HG02884 (cell line): ENCODE measurements at regions not wholly inside any gene's neighbourhood (a gene's known extent, or its start where the extent isn't known, plus 50 kb on each side); places are given as distances from the start of the nearest gene placed in this dataset.
"Not testable (repeated sequence)": the region's sequence is repeated elsewhere in the genome, so short reads cannot be mapped to it uniquely, and the experiment has no call there.

Source experiments
- ATAC-seq: cut with Tn5 transposase; IDR thresholded peaks from one replicate; pipeline ENCODE4 v1.9.1; 2021; ENCODE audit warnings: mild to moderate bottlenecking, moderate library complexity; ENCODE audit not compliant: unreplicated experiment

DNA sequence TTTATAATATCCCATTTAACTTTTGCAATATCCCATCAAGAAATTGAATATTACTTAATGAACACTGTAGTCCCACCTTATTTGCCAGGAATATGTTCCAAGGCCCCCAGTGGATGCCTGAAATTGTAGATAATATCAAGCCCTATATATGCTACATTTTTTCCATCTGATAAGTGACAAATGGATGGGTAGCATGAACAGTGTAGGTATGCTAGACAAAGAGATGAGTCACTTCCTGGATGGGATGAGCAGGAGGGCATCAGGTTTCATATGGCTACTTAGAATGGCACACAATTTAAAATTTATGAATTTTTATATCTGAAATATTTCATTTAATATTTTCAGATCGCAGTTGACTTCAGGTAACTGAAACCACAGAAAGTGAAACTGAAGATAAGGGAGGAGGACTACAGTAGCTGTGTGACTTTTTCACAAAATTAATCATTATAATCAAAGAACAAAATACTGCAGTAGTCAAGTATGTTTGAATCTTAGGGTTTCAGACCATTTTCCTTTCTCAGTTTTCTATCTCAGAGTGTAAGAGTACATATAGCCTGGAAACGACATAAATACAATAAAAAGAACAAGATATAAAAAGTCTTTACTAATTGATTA is 636.4 kb upstream of the ARRDC3 start:
- no peak for ATAC-seq

DNA sequence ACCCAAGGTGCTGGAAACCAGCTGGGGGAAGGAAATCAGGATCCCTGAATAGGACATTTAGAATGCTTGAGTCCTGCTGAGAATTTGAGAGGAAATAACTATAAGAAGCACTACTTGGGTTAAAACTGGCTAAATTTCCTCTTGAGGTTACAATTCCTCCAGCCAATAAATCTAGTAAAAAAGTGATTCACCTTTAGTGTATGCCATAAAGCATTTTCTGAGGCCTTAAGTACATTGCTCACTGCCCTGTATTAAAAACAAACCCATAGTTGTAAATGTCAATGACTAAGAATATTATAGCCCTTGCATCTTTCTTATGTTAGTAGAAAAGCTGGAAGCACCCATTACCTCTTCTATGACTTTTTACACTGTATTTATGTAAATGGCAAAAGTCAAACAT is 634.7 kb upstream of the ARRDC3 start:
- ATAC-seq = no peak

DNA sequence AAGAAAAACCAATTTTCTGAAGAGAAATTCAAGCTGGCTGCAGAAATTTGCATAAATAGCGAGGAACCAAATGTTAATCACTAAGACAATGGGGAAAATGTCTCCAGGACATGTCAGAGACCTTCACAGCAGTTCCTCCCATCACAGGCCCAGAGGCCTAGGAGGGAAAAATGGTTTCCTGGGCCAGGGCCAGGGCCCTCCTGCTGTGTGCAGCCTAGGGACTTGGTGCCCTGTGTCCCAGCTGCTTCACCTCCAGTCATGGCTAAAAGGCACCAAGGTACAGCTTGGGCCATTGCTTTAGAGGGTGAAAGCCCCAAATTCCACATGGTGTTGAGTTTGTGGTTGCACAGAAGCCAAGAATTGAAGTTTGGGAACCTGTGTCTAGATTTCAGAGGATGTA is 628.7 kb upstream of the ARRDC3 start:
- ATAC-seq = not testable (repeated sequence)

DNA sequence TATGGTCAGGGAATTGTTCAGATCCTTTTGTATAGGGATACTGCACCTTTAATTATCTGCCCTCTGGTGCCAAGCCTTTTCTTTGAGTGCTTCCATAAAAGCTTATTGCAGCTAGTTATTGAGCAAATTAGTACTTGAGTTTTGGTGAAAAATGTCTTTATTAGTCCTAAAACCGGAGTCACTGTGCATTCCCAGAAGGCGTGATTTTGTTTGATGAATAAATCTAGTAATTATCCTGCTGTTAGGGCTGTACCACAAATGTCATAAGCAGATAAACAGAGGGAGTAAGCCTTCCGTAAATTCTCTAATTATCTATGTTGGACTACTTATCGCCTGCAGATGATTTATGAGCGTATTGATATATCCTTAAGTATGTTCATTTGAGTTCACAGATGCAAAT is 620.7 kb upstream of the ARRDC3 start:
- ATAC-seq = no peak

DNA sequence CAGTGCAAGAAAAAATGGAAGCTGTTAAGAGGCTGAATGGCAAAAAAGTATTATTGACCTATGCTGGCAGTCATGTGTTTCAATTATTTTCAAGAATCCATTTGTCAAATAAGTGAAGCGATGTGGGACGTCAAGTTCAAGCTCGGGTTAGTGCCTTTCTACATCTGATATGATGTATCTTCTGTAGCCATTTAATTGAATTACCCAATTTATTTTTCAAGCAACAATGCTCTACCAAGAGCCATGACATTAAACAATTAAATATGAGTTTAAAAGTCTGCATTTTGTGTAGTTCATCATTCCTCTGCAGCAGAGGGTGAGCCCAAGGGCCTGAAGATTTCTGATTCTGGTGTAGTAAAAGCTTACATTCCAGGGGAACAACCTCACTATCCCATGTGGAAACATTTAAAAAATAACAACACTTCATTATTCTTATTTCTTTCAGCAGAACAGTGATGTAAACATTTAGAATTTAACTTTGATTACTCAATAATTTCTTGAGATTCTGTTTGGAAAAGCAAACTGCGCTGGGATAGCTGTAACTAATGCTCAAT is 619.7 kb upstream of the ARRDC3 start:
- ATAC-seq = no peak

DNA sequence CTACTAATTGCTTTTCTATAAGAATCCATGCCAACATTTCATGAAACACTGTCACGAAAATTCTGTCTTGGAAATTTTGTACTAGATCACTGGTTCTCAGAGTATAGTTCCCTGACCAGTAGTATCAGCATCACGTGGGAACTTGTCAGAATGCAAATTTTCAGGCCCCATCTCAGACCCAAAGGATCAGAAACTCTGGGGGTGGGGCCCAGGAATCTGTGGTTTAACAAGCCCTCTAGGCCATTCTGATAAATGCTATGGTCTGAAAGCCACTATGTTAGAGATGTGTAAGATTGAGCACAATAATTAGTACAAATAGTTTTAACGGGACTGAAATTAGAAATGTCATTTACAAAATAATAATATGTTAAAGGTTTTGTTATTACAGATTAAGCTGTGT is 615.7 kb upstream of the ARRDC3 start:
- no peak for ATAC-seq

DNA sequence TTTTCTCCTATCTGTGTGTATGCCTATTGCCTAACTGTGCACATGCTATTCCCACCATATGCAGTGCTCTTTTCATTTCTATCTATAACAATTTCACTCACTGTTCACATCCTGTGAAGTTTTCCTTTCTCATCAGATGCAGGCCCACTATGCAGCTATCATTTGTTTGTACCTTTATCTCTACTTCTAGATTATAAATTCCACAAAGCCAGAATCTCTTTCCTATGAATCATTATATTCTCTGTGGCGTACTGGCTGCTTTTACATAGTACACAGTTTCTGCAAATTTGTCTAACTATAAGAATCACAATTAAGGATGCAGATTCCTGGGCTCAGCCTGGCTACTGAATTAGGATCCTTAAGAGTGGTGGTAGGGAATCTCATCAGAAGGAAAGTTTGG is 600.8 kb upstream of the ARRDC3 start:
- ATAC-seq = no peak

DNA sequence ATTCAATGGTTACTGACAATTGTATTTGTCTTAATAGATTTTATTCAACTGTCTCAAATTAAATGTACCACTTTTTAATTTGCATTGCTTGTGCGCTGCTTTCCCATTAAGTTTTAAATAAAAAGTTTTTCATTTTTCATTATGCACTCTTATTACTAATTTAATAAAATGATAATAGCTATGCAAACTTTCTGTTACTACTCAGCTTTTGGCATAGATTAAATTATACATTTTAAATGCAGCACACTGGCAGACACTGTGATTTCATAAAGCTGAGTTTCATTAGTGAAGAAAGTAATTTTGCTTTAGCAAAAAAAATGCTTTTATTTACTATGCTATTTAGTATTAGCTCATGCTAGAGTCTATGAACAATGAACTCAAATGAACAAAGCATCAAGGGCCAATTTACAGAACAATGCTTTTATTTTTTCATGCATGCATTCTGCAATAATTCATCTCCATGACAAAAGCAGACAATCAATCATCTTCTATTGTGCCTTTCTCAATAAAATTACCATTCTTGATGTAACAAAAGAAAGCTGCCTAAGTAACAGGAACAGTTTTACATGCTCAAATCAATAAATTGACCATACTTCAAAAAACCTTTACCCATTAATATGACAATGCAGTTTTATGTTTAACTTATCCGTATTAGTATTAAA is 595.2 kb upstream of the ARRDC3 start:
- no peak for ATAC-seq

DNA sequence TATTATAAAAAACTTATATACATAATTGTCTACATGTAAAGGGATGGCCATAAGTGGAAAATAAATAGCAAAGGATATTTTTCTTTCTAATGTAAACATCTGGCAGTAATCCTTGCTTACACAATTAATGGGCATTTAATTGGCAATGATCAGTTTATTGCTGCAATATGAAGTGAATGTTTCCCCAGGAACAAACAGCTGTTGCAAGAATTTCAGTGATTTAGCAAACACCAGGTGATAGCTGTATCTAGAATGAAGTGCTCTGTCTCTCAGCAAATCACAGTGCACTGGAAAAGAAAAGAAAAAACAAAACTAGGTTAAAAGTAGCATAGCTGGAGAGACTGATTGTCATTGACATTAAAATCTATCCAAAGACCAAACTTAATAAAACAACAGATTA is 594.5 kb upstream of the ARRDC3 start:
- ATAC-seq = no peak

DNA sequence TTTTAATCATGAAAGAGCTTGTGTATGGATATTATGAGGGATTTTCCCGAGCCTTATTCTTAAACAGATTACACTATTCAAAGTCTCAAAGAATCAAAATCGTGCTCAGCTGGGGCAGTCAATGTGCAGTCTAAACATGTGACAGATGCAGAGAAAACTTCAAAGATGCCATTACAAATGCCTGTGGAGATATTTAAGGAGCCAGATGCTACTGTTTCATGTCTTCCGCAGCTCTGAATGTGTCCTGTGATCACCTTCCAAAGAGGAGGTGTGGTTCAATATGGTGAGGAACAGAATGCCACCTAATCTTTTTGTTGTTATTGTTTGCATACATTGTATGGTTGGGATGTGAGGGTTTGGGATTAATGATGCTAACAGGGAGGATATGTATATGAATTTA is 593.3 kb upstream of the ARRDC3 start:
- no peak for ATAC-seq

DNA sequence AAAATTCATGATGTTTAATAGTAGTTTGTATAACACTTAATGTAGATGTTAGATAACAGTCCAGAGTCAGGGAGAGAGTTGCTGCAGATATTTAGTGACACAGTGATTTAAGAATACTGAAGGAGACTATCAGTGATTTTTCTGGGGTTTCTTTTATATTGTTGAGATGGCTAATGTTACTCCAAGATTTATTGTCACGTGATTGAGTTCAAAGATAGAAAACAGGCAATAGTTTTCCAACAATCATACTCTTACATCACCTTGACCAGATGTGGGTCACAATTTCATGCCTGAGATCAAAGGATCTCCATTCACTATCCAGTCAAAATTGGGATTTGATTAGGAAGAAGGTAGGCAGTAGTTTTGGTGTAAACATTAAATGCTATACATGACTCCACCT is 580.0 kb upstream of the ARRDC3 start:
- no peak for ATAC-seq

DNA sequence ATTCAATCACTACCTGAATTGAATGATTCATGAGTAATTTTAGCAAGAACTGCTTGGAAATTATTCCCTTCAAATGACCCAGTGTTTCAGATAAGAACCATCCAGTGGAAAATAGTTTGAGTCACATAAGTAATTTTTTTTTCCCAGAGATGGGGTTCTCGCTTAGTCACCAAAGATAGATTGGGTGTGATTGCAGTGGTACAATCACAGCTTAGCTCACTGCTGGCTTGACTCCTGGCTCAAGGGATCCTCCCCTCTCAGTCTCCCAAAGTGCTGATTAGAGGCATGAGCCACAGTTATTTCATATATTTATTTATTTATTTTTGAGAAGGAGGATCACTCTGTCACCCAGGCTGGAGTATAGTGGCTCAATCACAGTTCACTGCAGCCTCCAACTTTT is 574.5 kb upstream of the ARRDC3 start:
- no peak for ATAC-seq

DNA sequence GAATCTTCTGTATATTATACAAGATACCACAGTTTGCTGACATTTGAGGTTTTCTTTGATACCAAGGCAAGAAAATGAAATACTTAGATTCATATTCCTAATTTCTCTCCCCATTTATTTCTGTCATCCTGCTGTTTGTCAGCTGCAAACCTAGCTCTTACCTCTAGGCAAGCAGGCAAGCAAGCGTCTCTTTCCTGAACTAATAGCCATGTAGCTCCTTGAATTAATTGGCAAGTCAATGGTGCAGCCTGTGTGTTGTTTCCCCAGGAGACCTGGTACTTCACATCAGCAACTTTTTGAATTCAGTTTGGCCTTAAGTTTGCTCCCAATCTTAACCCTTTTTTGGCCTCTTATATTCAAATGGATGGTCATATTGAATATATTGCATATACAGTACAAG is 573.6 kb upstream of the ARRDC3 start:
- no peak for ATAC-seq

DNA sequence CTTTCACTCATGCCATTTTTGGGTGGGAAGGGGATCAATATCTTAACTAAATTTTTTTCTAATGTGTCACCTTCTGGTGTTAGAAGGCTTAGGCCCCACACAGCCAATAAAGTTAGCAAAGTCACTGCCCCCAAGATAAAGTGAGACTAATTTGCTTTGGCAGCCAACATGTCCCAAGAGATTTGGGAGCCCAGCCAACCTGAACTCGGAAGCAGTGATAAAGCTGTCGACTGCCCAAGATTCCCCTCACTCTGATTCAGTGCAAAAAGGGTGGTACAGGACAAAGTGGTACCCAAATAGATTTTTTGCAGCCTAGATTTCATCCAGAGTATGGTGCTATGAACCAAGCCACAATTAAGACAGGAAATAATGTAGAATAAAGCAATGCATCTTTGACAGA is 572.5 kb upstream of the ARRDC3 start:
- ATAC-seq = no peak

DNA sequence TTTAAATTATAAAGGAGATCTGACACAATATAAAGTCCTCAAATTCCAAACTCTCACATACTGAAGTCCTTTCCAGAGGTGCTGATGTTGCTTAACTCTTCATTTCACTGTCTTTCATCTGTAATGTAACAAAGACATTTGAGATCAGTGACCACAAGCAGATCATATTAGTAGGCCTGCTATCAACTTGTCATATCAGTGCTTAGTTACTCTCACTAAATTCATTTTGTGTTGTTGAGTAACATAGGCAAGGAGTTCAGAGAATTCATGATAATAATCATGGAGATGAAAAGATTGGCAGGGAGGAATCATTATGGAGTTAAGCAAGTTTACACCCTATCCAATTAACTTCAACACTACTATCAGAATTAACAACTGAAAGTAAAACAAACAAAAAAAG is 571.0 kb upstream of the ARRDC3 start:
- ATAC-seq = no peak

DNA sequence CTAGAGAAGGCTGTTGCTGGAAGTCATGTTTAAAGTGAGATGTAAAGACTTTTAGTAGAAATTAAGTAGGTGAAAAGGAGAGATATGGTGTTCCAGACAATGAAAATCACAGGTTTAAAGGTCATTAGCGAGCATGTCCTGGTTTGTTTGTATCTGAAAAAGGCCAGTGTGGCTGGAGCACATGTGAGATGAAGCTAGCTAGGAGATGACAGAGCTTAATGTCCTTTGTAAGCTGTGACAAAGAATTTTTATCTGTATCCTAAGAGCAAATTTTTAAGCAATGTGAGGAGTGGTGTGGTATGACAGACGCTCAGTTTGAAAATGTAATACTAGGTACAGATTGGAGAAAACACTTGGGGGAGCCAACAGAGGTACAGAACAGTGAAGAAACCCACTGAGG is 567.2 kb upstream of the ARRDC3 start:
- no peak for ATAC-seq

DNA sequence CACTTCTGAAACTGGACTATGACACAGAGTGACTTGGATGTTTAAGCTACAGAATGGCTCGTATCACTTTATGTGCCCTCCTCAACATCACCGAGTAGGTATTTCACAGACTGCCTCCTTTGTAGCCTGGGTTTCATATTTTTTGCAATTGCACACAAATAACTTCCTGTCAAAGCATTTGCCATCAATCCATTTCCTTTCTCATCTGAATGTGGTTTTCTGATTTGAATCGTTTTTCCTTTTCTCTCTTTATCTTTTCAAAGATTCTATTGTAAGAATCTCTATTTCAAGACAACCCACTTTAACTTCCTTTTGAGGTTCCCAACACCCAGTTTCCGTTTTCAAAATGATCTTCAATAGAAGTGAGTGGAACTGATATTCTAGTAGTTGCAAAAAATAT is 563.8 kb upstream of the ARRDC3 start:
- ATAC-seq = no peak

DNA sequence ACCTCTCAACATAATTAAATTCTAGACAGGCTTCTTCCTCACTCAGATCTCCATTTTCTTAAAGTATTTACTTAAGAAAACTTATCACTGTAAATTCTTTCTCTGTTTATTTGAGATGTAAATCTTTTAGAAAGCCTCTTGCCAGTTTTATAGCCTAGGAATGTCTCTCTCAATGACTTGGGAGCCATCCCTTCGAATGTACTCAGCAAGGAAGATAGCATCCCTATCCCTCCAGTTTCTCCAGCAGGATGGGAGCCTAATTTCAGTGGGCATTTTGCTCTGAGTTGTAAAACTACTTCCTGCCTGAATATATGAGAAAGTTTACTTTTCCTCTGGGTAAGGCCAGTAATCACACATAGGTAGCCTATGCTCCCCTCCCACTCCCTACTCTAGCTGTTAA is 558.5 kb upstream of the ARRDC3 start:
- no peak for ATAC-seq

DNA sequence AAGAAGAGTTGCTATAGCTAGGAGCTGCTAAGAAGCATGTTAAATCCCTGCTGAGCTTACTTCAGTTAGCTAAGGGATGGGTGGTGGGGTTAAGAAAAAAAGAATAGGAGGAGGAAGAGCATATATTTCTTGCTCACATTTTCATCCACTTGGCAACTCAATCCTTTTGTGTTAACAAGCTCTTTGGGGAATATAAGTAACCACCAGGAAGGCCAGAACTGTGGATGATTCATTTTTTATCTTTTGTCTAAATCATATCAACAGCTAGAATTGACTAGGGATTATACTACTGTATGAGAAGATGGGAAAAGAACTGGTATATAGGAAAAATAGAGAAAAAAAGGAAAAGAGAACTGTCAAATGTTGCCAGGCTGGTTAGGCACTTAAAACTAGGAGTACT is 555.3 kb upstream of the ARRDC3 start:
- ATAC-seq = no peak

DNA sequence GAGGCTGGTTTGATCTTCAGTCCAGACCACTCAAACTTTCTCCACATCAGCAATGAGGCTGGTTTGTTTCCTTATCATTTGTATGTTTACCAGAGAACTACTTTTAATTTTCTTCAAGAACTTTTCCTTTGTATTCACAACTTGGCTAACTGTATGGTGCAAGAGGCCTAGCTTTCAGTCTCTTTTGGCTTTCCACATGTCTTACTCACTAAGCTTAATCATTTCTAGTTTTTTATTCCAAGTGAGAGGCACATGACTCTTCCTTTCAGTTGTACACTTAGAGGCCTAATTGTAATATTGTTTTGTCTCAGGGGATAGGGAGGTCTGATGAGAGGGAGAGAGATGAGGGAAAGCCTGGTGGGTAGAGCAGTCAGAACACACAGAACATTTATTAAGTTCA is 554.0 kb upstream of the ARRDC3 start:
- ATAC-seq = no peak

DNA sequence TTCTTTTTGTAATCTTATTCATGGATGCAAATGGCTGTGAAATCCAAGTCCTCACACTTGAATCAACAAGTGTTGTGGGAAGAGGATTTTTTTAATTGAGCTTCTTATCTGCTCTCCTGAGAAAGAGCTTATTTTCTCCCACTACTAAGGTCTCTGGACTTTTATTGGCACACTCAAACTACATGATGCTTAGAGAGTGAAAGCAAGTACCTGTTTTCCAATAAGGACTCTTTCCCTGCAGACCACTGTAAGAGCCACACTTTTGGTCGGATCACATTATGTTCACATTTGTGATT is 546.4 kb upstream of the ARRDC3 start:
- ATAC-seq = no peak

DNA sequence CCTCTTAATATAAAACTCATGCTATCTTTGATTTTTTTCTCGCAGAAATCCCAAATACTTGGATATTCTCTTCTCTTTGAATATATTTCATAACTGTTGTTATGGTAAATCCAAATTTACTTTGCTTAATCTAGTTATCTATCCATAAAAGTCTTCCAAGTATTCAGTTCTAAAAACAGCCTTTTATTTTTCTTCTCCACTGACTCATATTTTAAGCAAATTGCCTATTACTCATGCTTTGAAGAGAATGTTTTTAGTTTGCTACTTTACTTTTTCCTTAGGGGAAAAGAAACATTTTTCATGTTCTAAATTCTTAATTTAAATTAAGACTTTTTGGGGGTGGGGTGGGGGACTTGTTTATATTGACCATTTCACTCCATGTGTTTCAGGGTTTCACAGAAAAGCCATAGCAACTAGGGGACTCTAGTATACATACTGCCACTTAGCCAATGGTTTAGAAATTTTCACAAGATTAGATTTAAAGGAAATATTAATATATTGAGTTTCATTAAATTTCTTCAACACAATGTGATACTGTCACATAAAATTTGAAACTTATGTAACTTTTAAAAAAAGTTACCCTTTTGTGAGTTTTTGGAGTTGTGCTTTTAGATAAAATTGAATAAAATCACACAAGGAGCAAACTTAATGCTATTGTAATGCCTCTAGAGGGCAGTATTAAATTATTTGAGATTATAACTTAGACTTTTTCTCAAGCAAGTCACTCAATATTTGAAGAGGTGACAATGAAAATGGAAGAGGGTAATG is 545.8 kb upstream of the ARRDC3 start:
- no peak for ATAC-seq
